Esophagus squamous epithelium (tissue), 5 donors: ENCODE measurements at regions not wholly inside any gene's neighbourhood (a gene's known extent, or its start where the extent isn't known, plus 50 kb on each side); places are given as distances from the start of the nearest gene placed in this dataset.

Experiments used
- DNase-seq: peaks from one replicate; lab custom pipeline; 2025; lab: John Stamatoyannopoulos, UW
- H3K27ac ChIP-seq, 4 donors: fragments of 200-600 bp; sonication (generic); one replicate each; pipeline ENCODE4 v1.5.1; 2016 to 2019; ENCODE audit warnings: mild to moderate bottlenecking in 1 of 4
- H3K27me3 ChIP-seq, 4 donors: fragments of 200-600 bp; sonication (generic); 1 replicate in 3 of 4; 2 replicates in 1 of 4; pipeline versions ENCODE4 v1.5.1 to v1.6.0; 2017 to 2021; ENCODE audit warnings: antibody characterized with exemption in 1 of 4
- H3K36me3 ChIP-seq, 3 donors: fragments of 200-600 bp; sonication (generic); one replicate each; pipeline ENCODE4 v1.5.1; 2016 to 2019
- H3K4me1 ChIP-seq, 3 donors: fragments of 200-600 bp; sonication (generic); one replicate each; pipeline ENCODE4 v1.5.1; 2017 to 2019
- H3K4me3 ChIP-seq, 4 donors: fragments of 200-600 bp; sonication (generic); 1 replicate in 3 of 4; 2 replicates in 1 of 4; pipeline ENCODE4 v1.5.1; 2016 to 2019; ENCODE audit warnings: mild to moderate bottlenecking in 2 of 4, moderate library complexity in 1 of 4
- H3K9me3 ChIP-seq, 3 donors: fragments of 200-600 bp; sonication (generic); one replicate each; pipeline ENCODE4 v1.5.1; 2016 to 2019
- POLR2A ChIP-seq, 4 donors: fragments of 450-650 bp; IDR thresholded peaks; one replicate each; pipeline ENCODE4 v1.6.1; 2017; ENCODE audit warnings: antibody characterized with exemption in 4 of 4, mild to moderate bottlenecking in 4 of 4, moderate library complexity in 3 of 4
- WGBS, 2 donors: methylation state at CpG; one replicate each; pipeline ENCODE4 v1.1.5; 2018; 5-methylcytosine and 5-hydroxymethylcytosine counted together
- intact Hi-C: fragments of 100-400 bp; cut with DNase I; formaldehyde crosslinking; loops from one replicate; pipeline ENCODE4 v1.15.0; 2022
- TF ChIP-seq, protein P1 (sequence below), 6 experiments: fragments of 450-650 bp in 4 of 6; fragments of 200-600 bp in 2 of 6; sonication (generic) in 2 of 6; IDR thresholded peaks; one replicate each; pipeline ENCODE4 v1.5.1; 2016 to 2019; ENCODE audit warnings: antibody characterized with exemption in 6 of 6, mild to moderate bottlenecking in 4 of 6, moderate library complexity in 4 of 6
- donor health status: DM: yes; HTN: yes; CAD: no.

DNA sequence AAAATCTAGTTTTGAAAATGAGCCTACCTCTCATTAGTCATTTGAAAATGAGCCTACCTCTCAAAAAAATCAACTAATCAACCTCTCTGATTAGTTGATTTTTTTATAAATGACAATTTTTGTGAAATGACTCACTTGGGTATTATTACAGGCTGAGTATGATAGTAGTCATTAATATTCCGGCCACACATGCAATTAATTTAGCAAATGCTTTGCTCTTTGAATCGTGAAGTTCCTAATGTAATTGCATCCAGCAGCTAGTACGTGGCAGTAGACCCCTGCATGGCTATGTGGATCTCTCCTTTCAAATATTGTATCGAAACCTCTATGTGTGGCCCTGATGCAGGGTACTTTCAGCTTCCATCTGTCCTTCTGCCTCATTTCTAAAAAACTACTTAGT is 245.9 kb upstream of the PHYHIPL start:
- TF ChIP-seq, protein P1, sequence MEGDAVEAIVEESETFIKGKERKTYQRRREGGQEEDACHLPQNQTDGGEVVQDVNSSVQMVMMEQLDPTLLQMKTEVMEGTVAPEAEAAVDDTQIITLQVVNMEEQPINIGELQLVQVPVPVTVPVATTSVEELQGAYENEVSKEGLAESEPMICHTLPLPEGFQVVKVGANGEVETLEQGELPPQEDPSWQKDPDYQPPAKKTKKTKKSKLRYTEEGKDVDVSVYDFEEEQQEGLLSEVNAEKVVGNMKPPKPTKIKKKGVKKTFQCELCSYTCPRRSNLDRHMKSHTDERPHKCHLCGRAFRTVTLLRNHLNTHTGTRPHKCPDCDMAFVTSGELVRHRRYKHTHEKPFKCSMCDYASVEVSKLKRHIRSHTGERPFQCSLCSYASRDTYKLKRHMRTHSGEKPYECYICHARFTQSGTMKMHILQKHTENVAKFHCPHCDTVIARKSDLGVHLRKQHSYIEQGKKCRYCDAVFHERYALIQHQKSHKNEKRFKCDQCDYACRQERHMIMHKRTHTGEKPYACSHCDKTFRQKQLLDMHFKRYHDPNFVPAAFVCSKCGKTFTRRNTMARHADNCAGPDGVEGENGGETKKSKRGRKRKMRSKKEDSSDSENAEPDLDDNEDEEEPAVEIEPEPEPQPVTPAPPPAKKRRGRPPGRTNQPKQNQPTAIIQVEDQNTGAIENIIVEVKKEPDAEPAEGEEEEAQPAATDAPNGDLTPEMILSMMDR (IDR thresholded peaks at IDR 0.05) = no peak
- no peak for TF ChIP-seq POLR2A (IDR thresholded peaks at IDR 0.05)
- DNase-seq = no peak
- 54 to 62% methylated on average over 4 of the region's 4 CpGs for WGBS, 2 donors

DNA sequence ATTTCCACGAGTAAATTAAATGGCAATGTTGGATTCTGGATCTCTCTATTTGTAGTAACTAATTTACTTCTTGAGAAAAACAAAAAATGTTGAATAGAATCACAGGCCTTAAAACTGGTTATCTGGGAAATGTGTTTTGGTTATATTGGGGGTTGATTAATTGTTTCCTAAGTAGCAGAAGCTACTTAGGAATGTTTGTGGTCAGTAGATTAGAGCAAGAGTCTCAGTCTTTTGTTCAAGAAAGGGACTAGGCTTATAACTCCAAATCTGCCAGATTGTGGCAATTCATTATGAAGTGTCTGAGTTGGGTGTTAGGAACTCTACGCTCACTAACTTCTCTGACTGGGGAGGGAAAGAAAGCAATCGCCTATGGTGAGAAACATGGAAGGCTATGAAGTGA is 244.3 kb upstream of the PHYHIPL start:
- H3K4me1 ChIP-seq = no peaks in the 10 kb centered on the region
- no peak for DNase-seq
- no peak overlapping the region for H3K27ac ChIP-seq
- TF ChIP-seq, protein P1 (IDR thresholded peaks at IDR 0.05) = no peak
- no peak for TF ChIP-seq POLR2A (IDR thresholded peaks at IDR 0.05)
- H3K4me3 ChIP-seq = no peak overlapping the region
- H3K27me3 ChIP-seq = no peaks in the 10 kb centered on the region
- 75 to 80% methylated on average over 3 of the region's 3 CpGs for WGBS, 2 donors
- H3K9me3 ChIP-seq = no peaks in the 10 kb centered on the region
- intact Hi-C loops = no loop called here
- no peaks in the 10 kb centered on the region for H3K36me3 ChIP-seq

More for the DNA sequence above, 245.9 kb upstream of the PHYHIPL start:
- no peak overlapping the region for H3K4me3 ChIP-seq
- no peaks in the 10 kb centered on the region for H3K9me3 ChIP-seq
- no peaks in the 10 kb centered on the region for H3K27me3 ChIP-seq
- no peaks in the 10 kb centered on the region for H3K36me3 ChIP-seq
- intact Hi-C loops = no loop called here
- no peak overlapping the region for H3K27ac ChIP-seq
- no peaks in the 10 kb centered on the region for H3K4me1 ChIP-seq

DNA sequence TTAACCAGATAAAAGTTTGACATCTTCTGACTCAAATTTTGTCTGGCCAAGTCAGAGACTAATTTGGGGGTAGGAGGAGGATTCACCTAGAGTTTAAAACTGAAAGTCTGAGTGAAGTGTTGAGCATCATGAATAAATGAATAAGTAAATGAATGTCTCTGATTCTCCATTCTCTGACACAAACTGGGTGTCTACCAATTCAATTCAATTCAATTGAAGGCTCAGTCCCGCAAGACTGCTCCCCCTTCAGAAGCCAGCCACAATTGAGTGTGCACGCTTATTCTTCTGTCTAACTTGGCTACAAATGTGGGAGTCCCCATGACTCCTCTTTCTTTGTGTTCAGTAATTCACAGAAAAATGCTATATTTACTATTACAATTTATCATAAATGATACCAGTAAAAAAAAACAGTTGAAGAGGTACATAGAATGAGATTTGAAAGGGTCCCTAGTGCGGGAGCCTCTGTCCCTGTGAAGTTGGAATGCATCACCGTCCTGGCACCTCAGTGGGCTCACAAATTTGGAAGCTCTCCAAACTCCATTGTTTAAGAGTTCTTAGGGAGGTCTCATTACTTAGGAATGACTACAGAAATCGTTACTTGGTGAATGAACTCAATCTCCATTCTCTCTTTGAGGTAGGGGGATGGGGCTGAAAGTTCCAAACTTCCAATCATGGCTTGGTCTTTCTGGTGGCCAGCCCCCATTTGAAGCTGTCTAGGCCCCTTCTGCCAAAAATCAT is 243.7 kb upstream of the PHYHIPL start:
- H3K4me3 ChIP-seq = no peak overlapping the region
- intact Hi-C loops = no loop called here
- WGBS, 2 donors = 74 to 77% methylated on average over 5 of the region's 5 CpGs
- DNase-seq = no peak
- H3K9me3 ChIP-seq = no peaks in the 10 kb centered on the region
- TF ChIP-seq, protein P1 (IDR thresholded peaks at IDR 0.05) = no peak
- no peak for TF ChIP-seq POLR2A (IDR thresholded peaks at IDR 0.05)
- no peak overlapping the region for H3K27ac ChIP-seq
- no peaks in the 10 kb centered on the region for H3K4me1 ChIP-seq
- H3K36me3 ChIP-seq = no peaks in the 10 kb centered on the region
- no peaks in the 10 kb centered on the region for H3K27me3 ChIP-seq

DNA sequence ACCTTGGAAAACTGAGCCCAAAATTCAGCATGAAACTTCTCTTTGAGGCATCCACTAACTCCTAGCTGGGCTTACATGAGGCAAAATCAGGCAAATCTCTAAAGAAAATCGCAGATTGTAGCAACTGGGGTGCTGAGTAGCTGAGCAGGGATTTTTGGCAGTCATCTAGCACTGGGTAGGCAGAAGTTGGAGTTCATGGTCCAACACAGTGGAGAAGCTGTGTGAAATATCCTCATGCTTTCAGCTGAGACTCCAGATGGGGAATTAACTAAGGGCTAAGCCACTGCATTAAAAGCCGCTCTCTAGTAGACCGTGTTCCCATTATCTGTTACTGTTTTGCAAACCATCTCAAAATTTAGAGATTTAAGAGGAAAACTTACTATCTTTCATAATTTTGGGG is 240.1 kb upstream of the PHYHIPL start:
- WGBS, 2 donors = 83 to 85% methylated on average over 3 of the region's 3 CpGs
- Histone ChIP-seq H3K9me3 (no peaks in the 10 kb centered on the region), H3K36me3 (no peaks in the 10 kb centered on the region), H3K4me3 (no peak overlapping the region), H3K4me1 (no peaks in the 10 kb centered on the region), H3K27me3 (no peaks in the 10 kb centered on the region), H3K27ac (no peak overlapping the region)
- no peak for DNase-seq
- intact Hi-C loops = no loop called here
- TF ChIP-seq, protein P1 (IDR thresholded peaks at IDR 0.05) = no peak
- no peak for TF ChIP-seq POLR2A (IDR thresholded peaks at IDR 0.05)

DNA sequence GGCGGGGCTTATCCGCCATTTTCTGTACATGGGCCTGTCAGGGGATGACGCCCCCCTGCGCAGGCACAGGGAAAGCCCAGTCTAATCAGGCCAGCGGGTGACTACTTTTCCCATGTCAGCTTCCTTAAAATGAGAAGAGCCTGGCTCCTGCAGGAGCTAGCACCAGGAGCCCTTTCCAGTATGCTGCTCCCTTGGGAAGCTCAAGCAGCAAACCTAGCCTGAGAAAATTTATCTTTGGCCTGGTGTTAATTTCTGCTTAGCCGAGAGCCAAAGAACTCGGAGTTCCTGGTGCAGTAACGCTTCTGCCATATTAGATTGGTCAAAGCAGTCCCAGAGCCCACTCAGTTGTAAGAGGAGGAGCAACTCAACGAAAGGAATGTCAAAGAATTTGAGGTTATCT is 239.0 kb upstream of the PHYHIPL start:
- H3K36me3 ChIP-seq = no peaks in the 10 kb centered on the region
- intact Hi-C loops = no loop called here
- no peak for DNase-seq
- no peaks in the 10 kb centered on the region for H3K9me3 ChIP-seq
- H3K4me1 ChIP-seq = no peaks in the 10 kb centered on the region
- TF ChIP-seq, protein P1 (IDR thresholded peaks at IDR 0.05) = no peak
- TF ChIP-seq POLR2A (IDR thresholded peaks at IDR 0.05) = no peak
- H3K27ac ChIP-seq = no peak overlapping the region
- WGBS, 2 donors = 67 to 86% methylated on average over 3 to 9 of the region's 9 CpGs
- no peak overlapping the region for H3K4me3 ChIP-seq
- no peaks in the 10 kb centered on the region for H3K27me3 ChIP-seq
